ENCODE measurements at regions not wholly inside any gene's neighbourhood (a gene's known extent, or its start where the extent isn't known, plus 50 kb on each side); places are given as distances from the start of the nearest gene placed in this dataset.

DNA sequence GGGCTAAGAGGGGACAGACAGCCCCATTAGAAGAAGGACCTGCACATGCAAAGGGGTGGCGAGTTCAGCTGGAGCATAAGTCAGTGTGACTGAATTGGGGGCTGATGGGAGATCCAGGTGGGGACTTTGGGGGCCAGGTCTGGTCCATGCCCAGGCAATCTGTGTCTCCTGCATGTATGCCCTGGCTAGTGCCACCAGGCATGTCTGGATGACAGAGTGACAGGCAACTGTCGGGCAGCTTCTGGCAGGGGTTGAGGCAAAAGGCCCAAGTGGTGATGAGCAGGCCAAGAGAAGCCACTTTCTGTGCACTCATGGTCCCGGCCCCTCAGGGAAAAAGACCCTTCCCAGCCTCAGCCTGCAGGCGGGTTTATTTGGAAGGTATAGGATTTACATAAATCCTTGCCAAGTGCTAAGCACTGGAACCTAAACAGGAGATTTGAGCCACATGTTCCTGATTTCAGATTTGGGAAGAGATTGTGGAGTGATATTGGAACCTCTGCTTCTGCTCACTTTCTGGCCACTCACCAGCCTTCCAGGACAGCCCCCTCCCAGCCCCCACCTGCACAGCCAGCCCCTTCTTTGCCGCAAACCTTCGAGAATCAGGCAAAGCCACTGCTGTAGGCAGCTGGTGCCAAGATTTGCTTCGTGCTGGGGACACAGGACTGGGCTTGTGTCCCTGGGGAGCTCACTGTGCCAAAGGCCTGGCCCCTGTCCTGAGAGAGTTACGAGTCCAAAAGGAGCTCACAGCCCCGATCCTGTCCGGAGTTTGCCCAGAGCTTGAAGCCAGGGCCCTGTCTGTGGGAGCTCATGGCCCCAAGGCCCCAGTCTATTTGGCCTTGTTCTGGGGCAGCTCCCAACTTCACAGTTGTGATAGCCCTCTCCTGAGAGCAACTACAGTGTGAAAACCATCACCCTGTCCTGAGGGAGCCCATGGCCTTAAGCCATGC is 232.5 kb upstream of the RTL1 start:
- no peak overlapping the region for H3K27ac ChIP-seq (ENCODE audit: low read depth, low read length, poor library complexity, severe bottlenecking)
- CTCF ChIA-PET (ENCODE audit: unreplicated experiment): interaction anchor here (0.5 kb wide), 1 partner anchor 47 kb away, joined by 3 read pairs; no protein-coding TSS in a partner anchor
- POLR2A ChIA-PET: no interaction called here
- intact Hi-C loops (cut with micrococcal nuclease; ENCODE audit: unreplicated experiment): no loop called here
- H3K4me1 ChIP-seq (ENCODE audit: insufficient read depth, low read length, poor library complexity, severe bottlenecking): no peaks in the 10 kb centered on the region
- H3K4me3 ChIP-seq (ENCODE audit: low read depth, low read length, poor library complexity, severe bottlenecking): no peak overlapping the region
- H3K4me2 ChIP-seq (ENCODE audit: low read length): no peak overlapping the region
- no peaks in the 10 kb centered on the region for H3K79me2 ChIP-seq (ENCODE audit: insufficient read depth, low read depth, low read length)
- no TSS peak for BruUV-seq (replicated peaks)
- H2AFZ ChIP-seq (ENCODE audit: low read length): no peak overlapping the region
- no peaks in the 10 kb centered on the region for H3K36me3 ChIP-seq (ENCODE audit: insufficient read depth, low read length)
- peaks cover under 1% of the 10 kb centered on the region for H3K9me3 ChIP-seq (ENCODE audit: low read length)
- no peaks in the 10 kb centered on the region for H4K20me1 ChIP-seq (ENCODE audit: insufficient read depth, low read length)
- TF ChIP-seq EZH2phosphoT487 (IDR thresholded peaks at IDR 0.05; ENCODE audit: borderline replicate concordance, low read depth, low read length): no peak
- TF ChIP-seq, protein P1, sequence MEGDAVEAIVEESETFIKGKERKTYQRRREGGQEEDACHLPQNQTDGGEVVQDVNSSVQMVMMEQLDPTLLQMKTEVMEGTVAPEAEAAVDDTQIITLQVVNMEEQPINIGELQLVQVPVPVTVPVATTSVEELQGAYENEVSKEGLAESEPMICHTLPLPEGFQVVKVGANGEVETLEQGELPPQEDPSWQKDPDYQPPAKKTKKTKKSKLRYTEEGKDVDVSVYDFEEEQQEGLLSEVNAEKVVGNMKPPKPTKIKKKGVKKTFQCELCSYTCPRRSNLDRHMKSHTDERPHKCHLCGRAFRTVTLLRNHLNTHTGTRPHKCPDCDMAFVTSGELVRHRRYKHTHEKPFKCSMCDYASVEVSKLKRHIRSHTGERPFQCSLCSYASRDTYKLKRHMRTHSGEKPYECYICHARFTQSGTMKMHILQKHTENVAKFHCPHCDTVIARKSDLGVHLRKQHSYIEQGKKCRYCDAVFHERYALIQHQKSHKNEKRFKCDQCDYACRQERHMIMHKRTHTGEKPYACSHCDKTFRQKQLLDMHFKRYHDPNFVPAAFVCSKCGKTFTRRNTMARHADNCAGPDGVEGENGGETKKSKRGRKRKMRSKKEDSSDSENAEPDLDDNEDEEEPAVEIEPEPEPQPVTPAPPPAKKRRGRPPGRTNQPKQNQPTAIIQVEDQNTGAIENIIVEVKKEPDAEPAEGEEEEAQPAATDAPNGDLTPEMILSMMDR (conservative IDR thresholded peaks at IDR 0.05; ENCODE audit: low read length): no peak
- H3K9me2 ChIP-seq (ENCODE audit: insufficient read depth, low read length): no peaks in the 10 kb centered on the region
- no peak for DNase-seq (ENCODE audit: low spot score)

DNA sequence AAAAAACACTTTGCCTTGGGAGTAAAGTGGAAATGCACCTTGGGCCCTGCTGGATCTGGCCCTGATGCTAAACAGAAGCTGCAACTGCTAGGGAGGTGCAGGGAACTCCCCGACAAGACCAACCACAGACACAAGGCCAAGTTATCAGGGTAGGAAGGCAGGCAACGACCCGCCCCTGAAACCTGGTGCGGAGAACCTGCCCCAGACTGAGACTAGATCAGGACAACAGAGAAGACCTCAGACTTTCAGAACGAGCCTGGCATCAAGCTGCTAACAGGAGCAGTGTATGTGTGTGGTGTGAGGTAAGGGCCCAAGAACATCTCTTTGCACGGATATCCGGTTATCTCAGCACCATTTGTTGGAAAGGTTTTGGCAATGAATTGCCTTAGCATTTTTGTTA is 233.7 kb upstream of the RTL1 start:
- intact Hi-C loops (cut with micrococcal nuclease; ENCODE audit: unreplicated experiment): no loop called here
- CTCF ChIA-PET (ENCODE audit: unreplicated experiment): no interaction called here

More for the DNA sequence above, 233.7 kb upstream of the RTL1 start:
- Histone ChIP-seq H2AFZ (ENCODE audit: low read length) (no peak overlapping the region), H3K79me2 (ENCODE audit: insufficient read depth, low read depth, low read length) (no peaks in the 10 kb centered on the region), H3K36me3 (ENCODE audit: insufficient read depth, low read length) (no peaks in the 10 kb centered on the region), H3K4me3 (ENCODE audit: low read depth, low read length, poor library complexity, severe bottlenecking) (no peak overlapping the region), H4K20me1 (ENCODE audit: insufficient read depth, low read length) (no peaks in the 10 kb centered on the region), H3K4me1 (ENCODE audit: insufficient read depth, low read length, poor library complexity, severe bottlenecking) (no peaks in the 10 kb centered on the region), H3K9me3 (ENCODE audit: low read length) (peaks cover 11% of the 10 kb centered on the region), H3K27ac (ENCODE audit: low read depth, low read length, poor library complexity, severe bottlenecking) (no peak overlapping the region), H3K4me2 (ENCODE audit: low read length) (no peak overlapping the region), H3K9me2 (ENCODE audit: insufficient read depth, low read length) (no peaks in the 10 kb centered on the region)
- no TSS peak for BruUV-seq (replicated peaks)
- no peak for TF ChIP-seq EZH2phosphoT487 (IDR thresholded peaks at IDR 0.05; ENCODE audit: borderline replicate concordance, low read depth, low read length)
- TF ChIP-seq, protein P1 (conservative IDR thresholded peaks at IDR 0.05; ENCODE audit: low read length): no peak
- POLR2A ChIA-PET: no interaction called here
- DNase-seq (ENCODE audit: low spot score): no peak

Data from OCI-LY7 (cell line).